HEK293T (cell line): ENCODE measurements at regions not wholly inside any gene's neighbourhood (a gene's known extent, or its start where the extent isn't known, plus 50 kb on each side); places are given as distances from the start of the nearest gene placed in this dataset.

ENCODE experiments used
- CTCF ChIA-PET: fragments of 350-600 bp; formaldehyde crosslinking; extraction: SDS; loops from one replicate; lab custom pipeline; 2021; ENCODE audit warnings: antibody characterized with exemption, inconsistent platforms; lab: Yijun Ruan, JAX
- POLR2A ChIA-PET: fragments of 350-600 bp; formaldehyde crosslinking; extraction: SDS; loops from one replicate; lab custom pipeline; 2020; ENCODE audit warnings: antibody characterized with exemption, inconsistent platforms; lab: Yijun Ruan, JAX
- DNase-seq: peaks from one replicate; pipeline ENCODE4 v3.0.0; 2012; ENCODE audit warnings: mixed read lengths; ENCODE audit errors: extremely low spot score
- ARNT ChIP-seq: fragments of 450-650 bp; IDR thresholded peaks from 2 replicates; pipeline ENCODE4 v1.6.1; 2017; ENCODE audit warnings: mild to moderate bottlenecking
- BHLHE40 ChIP-seq: fragments of 450-650 bp; IDR thresholded peaks from 2 replicates; pipeline ENCODE4 v1.6.1; 2016; ENCODE audit warnings: mild to moderate bottlenecking, moderate library complexity, borderline replicate concordance
- CTBP1 ChIP-seq: fragments of 450-650 bp; IDR thresholded peaks from 2 replicates; pipeline ENCODE4 v1.6.1; 2016; ENCODE audit warnings: borderline replicate concordance
- ELF4 ChIP-seq: fragments of 450-650 bp; IDR thresholded peaks from 2 replicates; pipeline ENCODE4 v1.6.1; 2017; ENCODE audit warnings: antibody characterized with exemption
- FOXA1 ChIP-seq: fragments of 450-650 bp; IDR thresholded peaks from 2 replicates; pipeline ENCODE4 v1.6.1; 2016; ENCODE audit warnings: mild to moderate bottlenecking
- FOXK2 ChIP-seq: fragments of 450-650 bp; IDR thresholded peaks from 2 replicates; pipeline ENCODE4 v1.6.1; 2016; ENCODE audit warnings: mild to moderate bottlenecking
- FOXM1 ChIP-seq: fragments of 450-650 bp; IDR thresholded peaks from 2 replicates; pipeline ENCODE4 v1.6.1; 2017; ENCODE audit warnings: mild to moderate bottlenecking, borderline replicate concordance
- HDGF ChIP-seq: fragments of 450-650 bp; IDR thresholded peaks from 2 replicates; pipeline ENCODE4 v1.6.1; 2017; ENCODE audit warnings: antibody characterized with exemption, borderline replicate concordance
- L3MBTL2 ChIP-seq: fragments of 450-650 bp; conservative IDR thresholded peaks from 2 replicates; pipeline ENCODE4 v1.6.1; 2016; ENCODE audit warnings: mild to moderate bottlenecking
- LEF1 ChIP-seq: fragments of 450-650 bp; IDR thresholded peaks from 2 replicates; pipeline ENCODE4 v1.6.1; 2017; ENCODE audit warnings: mild to moderate bottlenecking, borderline replicate concordance
- NFRKB ChIP-seq: fragments of 450-650 bp; IDR thresholded peaks from 2 replicates; pipeline ENCODE4 v1.6.1; 2016; ENCODE audit warnings: mild to moderate bottlenecking, moderate library complexity
- PKNOX1 ChIP-seq: fragments of 450-650 bp; IDR thresholded peaks from 2 replicates; pipeline ENCODE4 v1.6.1; 2016
- SP1 ChIP-seq: fragments of 450-650 bp; IDR thresholded peaks from 2 replicates; pipeline ENCODE4 v1.6.1; 2017
- SUZ12 ChIP-seq: fragments of 450-650 bp; IDR thresholded peaks from 2 replicates; pipeline ENCODE4 v1.6.1; 2016; ENCODE audit warnings: mild to moderate bottlenecking
- TARDBP ChIP-seq: fragments of 450-650 bp; IDR thresholded peaks from 2 replicates; pipeline ENCODE4 v1.6.1; 2016
- ZNF384 ChIP-seq: fragments of 450-650 bp; IDR thresholded peaks from 2 replicates; pipeline ENCODE4 v1.6.1; 2016

GRCh38 chr3:35392187-35392586 is 247.1 kb upstream of the ARPP21 start:
- POLR2A ChIA-PET: no interaction called here
- no peak for TF ChIP-seq ZNF384
- CTCF ChIA-PET: no interaction called here
- DNase-seq: no peak

GRCh38 chr3:35393901-35394799 is 245.2 kb upstream of the ARPP21 start:
- POLR2A ChIA-PET: no interaction called here
- CTCF ChIA-PET: no interaction called here
- no peak for DNase-seq
- no peak for TF ChIP-seq SUZ12
- no peak for TF ChIP-seq CTBP1
- TF ChIP-seq TARDBP: no peak
- TF ChIP-seq ARNT: no peak
- no peak for TF ChIP-seq ZNF384
- TF ChIP-seq HDGF: no peak
- no peak for TF ChIP-seq ELF4
- no peak for TF ChIP-seq PKNOX1
- TF ChIP-seq LEF1: no peak
- TF ChIP-seq NFRKB: no peak
- TF ChIP-seq FOXA1: no peak
- no peak for TF ChIP-seq SP1
- no peak for TF ChIP-seq L3MBTL2
- no peak for TF ChIP-seq FOXK2
- TF ChIP-seq FOXM1: no peak
- TF ChIP-seq BHLHE40: no peak

- TF ChIP-seq PKNOX1 (no peak), FOXM1 (no peak), FOXA1 (no peak), SUZ12 (no peak), CTBP1 (no peak), NFRKB (no peak), ARNT (no peak), FOXK2 (no peak), ELF4 (no peak), SP1 (no peak), LEF1 (no peak), ZNF384 (no peak), L3MBTL2 (no peak), BHLHE40 (no peak), TARDBP (no peak), HDGF (no peak)
- DNase-seq: no peak
- ChIA-PET POLR2A (no interaction called here), CTCF (no interaction called here)
Measured at GRCh38 chr3:35394905-35395304, 244.4 kb upstream of the ARPP21 start.

GRCh38 chr3:35401671-35402070 is 237.7 kb upstream of the ARPP21 start:
- no peak for TF ChIP-seq PKNOX1
- TF ChIP-seq SUZ12: no peak
- TF ChIP-seq ZNF384: no peak
- TF ChIP-seq ELF4: no peak
- TF ChIP-seq ARNT: no peak
- no peak for TF ChIP-seq LEF1
- TF ChIP-seq BHLHE40: no peak
- POLR2A ChIA-PET: no interaction called here

GRCh38 chr3:35404571-35404970 is 234.8 kb upstream of the ARPP21 start:
- POLR2A ChIA-PET: no interaction called here
- no peak for DNase-seq
- TF ChIP-seq ZNF384 (no peak), FOXM1 (no peak), SP1 (no peak), L3MBTL2 (no peak), ELF4 (no peak), LEF1 (no peak), FOXA1 (no peak), CTBP1 (no peak), ARNT (no peak), NFRKB (no peak), HDGF (no peak), BHLHE40 (no peak), SUZ12 (no peak), TARDBP (no peak)
- CTCF ChIA-PET: no interaction called here

More at GRCh38 chr3:35401671-35402070, 237.7 kb upstream of the ARPP21 start:
- CTCF ChIA-PET: no interaction called here
- DNase-seq: no peak

- CTCF ChIA-PET: no interaction called here
- no peak for DNase-seq
- TF ChIP-seq ARNT (no peak), NFRKB (no peak), ELF4 (no peak), ZNF384 (no peak), LEF1 (no peak), L3MBTL2 (no peak), SUZ12 (no peak), BHLHE40 (no peak), HDGF (no peak), CTBP1 (no peak), PKNOX1 (no peak), FOXM1 (no peak), TARDBP (no peak), FOXK2 (no peak), FOXA1 (no peak), SP1 (no peak)
- POLR2A ChIA-PET: no interaction called here
Measured at GRCh38 chr3:35408882-35409281, 230.4 kb upstream of the ARPP21 start.
